ENCODE measurements at regions not wholly inside any gene's neighbourhood (a gene's known extent, or its start where the extent isn't known, plus 50 kb on each side); places are given as distances from the start of the nearest gene placed in this dataset.

DNA sequence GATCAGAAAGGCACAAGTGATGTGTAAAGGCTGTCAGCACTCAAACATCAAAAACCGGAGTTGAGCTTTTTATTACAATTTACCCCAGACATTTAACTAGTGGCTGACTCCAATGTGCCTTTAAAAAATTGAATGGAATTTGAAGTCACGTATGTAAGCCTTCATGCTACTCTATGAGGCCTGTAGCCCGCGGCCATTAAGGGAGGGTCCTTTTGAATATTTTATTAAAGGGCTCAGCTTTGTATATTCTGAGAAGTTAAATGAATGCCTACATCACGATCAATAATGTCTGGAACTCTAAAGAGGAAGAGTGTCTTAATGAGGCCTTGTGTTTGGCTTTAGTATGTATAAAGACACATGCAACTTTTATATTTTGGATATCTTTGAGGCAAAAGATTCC is 916.6 kb upstream of the CELF2 start:
- no peak for DNase-seq

- DNase-seq: no peak
Measured at GRCh38 chr10:10110844-10111490, 906.7 kb upstream of the CELF2 start.

- DNase-seq: no peak
Measured at GRCh38 chr10:10118131-10118530, 899.5 kb upstream of the CELF2 start.

DNA sequence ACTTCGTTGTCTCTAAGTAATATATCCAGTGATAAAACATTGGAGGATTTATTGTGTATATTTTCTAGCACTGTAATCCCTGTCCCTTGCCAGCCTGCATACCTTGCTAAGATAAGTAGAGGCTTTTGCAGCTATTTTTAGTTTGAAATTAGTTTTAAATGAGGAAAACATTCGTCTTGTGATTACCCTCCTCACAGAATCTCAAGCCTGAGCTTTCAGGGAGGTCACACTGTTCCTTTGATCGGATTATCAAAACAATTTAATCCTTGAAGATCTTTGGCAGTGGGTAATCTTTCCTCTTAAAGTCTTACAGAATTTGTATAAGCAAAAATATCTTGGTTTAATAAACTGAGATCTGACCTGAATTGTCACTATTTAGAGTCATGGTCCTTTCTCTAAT is 897.0 kb upstream of the CELF2 start:
- DNase-seq: no peak

- no peak for DNase-seq
Measured at GRCh38 chr10:10125676-10126075, 892.0 kb upstream of the CELF2 start.

DNA sequence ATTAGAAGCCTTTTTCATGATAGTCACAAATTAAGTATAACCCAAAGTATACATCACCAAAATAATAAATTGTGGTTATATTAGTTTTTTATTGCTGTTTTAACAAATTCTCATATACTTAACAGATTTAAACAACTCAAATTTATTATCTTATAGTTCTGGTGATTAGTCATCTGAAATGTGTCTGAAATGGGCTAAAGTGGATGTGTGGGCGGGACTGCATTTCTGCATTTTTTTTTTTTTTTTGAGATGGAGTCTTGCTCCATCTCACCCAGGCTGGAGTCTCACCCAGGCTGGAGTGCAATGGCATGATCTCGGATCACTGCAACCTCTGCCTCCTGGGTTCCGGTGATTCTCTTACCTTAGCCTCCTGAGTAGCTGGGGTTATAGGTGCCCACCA is 891.5 kb upstream of the CELF2 start:
- DNase-seq: no peak

DNA sequence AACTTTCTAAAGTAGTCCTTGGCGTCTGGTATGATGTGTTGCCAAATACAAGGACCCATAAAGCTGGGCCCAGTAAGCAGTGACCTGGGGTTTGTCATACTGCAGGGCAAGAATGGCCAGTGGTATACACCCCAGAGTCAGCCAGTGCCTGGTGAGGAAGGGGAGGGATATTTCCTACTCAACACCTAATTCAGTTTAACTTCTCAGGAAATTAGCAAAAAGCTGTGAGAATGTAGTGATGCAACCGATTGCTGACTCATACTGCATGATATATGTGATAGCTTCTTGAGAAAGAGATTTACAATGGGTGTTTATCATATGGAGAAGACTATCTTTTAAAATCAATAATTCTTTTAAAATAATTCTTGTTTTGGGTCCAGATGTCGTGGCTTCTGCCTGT is 889.3 kb upstream of the CELF2 start:
- no peak for DNase-seq

GRCh38 chr10:10130686-10131085 is 887.0 kb upstream of the CELF2 start:
- no peak for DNase-seq

DNA sequence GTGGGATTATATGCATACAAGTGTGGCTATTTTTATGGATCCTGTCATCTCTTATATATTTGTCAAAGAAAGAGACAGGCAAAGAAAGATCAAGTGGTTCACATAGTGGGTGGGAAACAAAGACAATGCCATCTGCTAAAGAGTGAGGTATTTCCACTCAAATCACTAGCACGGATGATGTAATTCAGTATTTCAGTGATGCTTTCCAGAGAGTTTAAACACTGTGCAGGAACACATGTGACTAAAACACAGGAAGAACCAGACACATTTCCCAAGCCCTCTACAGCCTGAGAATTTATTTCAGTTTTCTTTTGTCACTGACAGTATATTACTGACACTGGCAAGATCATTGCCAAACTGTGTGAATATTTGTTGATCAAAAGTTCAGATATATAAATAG is 885.7 kb upstream of the CELF2 start:
- no peak for DNase-seq

- no peak for DNase-seq
Measured at GRCh38 chr10:10133281-10133680, 884.4 kb upstream of the CELF2 start.

DNA sequence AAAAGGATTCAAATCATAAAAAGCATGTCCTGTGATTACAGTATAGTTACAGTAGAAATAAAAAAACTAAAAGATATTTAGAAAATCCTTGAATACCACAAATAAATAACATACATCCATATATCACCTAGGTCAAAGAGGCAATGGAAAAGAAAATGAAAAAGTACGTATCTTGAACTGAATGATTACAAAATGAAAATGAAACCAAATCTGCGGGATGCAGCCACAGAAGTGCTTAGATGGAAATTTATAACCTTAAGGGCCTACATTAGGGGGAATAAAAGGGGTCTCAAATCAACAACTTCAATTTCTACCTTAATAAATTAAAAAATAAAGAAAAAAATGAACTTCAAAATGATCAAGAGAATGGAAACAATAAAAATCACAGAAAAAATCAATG is 879.0 kb upstream of the CELF2 start:
- DNase-seq: no peak

DNA sequence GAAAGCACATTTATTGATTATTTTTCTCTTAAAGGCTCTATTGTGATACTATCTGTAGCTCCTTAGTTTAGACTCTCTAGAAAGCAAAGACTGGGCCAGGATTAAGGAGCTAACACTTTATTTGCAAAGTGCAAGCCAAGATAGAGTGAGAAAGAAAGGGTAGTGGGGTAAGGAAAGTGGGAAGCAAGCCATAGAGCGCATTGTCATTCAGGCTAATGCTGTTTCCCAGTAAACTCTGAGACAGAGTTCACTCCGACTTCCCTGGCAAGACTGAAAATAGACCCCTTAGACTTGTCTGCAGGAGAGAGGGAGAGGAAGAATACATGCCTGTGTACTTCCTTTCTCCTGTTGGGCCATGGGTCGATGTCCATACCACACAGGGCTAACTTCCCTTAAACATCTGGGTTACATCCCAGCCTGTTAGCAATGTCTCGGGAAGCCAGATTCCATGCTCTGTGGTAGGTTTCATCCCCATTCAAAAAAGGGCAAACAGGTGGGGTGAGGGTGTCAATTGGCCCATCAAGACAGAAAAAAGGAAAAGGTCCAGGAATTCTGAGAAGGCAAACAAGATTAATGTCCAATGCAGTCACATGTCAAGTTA is 875.8 kb upstream of the CELF2 start:
- DNase-seq: no peak

DNA sequence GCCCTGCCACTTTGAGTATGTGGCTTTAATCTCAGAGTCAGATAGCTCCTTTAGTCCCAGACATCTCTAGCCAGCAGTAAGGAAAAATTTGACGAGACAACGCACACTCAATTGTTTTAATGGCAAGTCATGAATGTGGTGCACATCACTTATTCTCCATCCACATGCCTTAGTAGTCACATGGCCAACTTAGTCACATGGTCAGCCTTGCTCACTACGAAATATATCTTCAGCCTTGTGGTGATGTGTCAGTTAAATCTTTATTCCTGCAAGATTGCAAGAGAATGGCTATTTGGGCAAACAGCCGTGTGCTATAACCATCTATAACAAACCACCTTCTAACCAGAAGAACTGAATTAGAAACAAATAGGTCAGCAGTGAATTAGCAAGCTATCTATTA is 871.1 kb upstream of the CELF2 start:
- no peak for DNase-seq

GRCh38 chr10:10149899-10150298 is 867.8 kb upstream of the CELF2 start:
- no peak for DNase-seq

DNA sequence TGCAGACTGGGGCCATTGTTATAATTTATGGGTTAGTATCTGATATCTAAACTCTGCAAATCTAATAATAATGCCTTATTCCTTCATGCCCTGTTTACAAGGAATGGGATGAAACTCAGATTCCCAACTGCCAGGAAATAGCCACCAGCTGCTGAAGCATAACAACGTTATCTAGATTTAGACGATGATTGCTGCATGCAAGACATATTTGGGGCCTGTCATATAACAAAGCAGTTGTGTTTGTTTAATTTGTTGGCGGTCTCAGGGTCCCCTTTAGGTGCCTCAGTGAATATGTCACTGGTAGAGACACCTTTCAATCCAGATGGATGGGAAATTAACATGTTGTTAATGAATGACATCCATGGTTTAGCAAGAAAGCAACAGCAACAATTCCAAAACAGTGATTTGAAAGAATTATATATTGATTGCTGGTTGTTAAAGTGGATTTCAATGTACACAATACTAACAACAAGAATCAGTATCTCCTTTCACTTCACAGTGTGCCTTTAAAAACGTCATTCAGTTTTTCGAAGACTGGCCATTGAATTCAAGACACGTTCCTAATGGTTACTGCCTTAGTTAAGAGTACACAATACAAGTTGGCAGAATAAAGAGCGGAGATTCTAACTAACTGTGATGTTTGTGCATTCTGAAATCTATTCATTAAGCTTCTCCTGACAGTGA is 860.6 kb upstream of the CELF2 start:
- no peak for DNase-seq

GRCh38 chr10:10160821-10161312 is 856.8 kb upstream of the CELF2 start:
- no peak for DNase-seq

- no peak for DNase-seq
Measured at GRCh38 chr10:10164848-10165247, 852.8 kb upstream of the CELF2 start.

DNA sequence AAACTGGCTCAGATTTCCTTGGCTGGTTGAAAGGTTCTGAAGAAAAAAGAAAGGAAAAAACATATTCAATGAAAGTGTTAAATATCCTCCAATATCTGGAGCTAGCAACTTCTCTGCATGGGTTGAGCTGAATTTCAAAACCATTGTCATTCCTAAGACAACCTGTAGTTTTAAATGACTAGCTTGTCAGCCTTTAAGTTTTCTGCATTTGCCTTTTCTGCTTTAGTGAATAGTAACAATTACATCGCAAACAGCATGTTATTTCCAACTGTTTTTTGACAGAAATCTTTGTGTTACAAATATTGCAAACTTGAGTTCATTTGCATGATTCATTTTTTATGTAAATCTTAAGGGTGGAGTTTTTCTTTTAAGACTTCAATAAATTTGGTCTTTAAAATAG is 852.3 kb upstream of the CELF2 start:
- DNase-seq: no peak

- no peak for DNase-seq
Measured at GRCh38 chr10:10178476-10178875, 839.2 kb upstream of the CELF2 start.

- DNase-seq: no peak
Measured at GRCh38 chr10:10193848-10194247, 823.8 kb upstream of the CELF2 start.

DNA sequence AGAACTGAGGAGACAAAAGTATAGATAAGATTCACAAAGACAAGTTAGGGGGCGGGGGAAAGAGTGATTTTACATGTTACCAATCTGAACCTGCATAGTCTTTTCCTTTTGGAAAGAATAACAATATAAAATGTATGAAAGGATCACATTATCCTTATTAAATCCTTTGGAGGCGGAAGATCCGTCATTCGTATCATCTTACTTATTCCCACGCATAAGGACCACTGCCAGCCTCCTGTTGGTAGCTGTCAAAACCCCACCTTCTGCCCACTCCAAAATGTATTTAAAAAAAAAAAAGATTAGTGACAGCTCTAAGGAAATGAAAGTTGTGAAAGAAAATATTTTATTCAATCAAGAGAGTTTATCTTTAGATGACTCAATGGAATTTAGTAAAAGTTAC is 821.0 kb upstream of the CELF2 start:
- no peak for DNase-seq

GRCh38 chr10:10197423-10197822 is 820.2 kb upstream of the CELF2 start:
- DNase-seq: no peak

DNA sequence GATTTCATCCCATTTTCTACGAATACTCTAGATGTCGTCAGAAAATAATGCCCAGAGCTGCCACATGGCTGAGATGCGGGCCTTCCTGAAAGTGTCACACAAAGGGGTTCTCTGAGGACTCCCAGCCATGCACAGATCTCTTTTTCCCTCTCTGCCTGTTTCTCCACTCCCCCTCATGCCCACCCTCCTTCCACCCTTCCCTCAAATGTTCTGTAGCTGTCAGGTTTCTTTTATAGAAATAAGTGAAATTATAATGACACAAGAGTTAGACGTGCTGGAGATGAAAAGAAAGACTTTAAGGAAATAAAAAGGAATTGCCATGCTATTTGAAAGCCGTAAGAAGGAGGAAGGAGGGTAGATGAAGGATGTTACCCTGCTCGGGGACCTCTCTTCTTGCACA is 819.3 kb upstream of the CELF2 start:
- no peak for DNase-seq

DNA sequence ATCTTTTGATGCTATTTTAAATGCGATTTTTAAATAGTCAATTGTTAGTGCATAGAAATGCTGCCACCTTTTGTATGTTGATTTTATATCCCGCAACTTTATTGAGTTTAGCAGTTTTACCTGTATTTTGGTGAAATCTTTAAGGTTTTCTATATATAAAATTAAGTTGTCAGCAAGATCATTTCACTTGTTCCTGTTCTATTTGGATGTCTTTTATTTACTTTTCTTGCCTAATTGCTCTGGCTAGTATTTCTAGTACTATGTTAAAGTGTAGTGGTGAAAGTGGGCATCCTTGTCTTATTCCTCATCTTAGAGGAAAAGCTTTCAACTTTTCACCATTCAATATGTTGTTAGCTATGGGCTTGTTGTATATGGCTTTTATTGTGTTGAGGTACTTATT is 813.3 kb upstream of the CELF2 start:
- no peak for DNase-seq
